ENCODE measurements at regions not wholly inside any gene's neighbourhood (a gene's known extent, or its start where the extent isn't known, plus 50 kb on each side); places are given as distances from the start of the nearest gene placed in this dataset.

DNA sequence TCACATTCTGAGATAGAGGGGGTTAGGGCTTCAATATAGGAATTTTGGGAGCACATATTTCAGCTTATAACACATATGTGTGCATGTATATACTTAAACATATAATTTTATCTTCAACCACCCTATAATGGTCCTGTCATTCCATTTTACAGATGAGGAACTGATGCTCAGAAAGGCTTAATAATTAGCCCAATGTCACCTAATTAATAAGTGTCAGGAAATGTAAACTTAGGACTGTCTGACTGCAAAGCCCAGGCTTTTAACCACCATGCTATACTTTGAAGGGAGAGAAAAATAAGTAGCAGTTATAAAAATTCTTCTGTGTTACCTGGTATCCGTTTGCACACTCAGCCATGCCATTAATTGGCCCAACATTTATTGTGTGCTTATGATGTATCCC is 172.6 kb downstream of the SKIDA1 start:
- no peak for TF ChIP-seq CTCF (IDR thresholded peaks at IDR 0.05)

- TF ChIP-seq CTCF (IDR thresholded peaks at IDR 0.05) = no peak
Measured at GRCh38 chr10:21349912-21350286, 175.6 kb downstream of the SKIDA1 start.

GRCh38 chr10:21347785-21348170 is 177.7 kb downstream of the SKIDA1 start:
- no peak for TF ChIP-seq CTCF (IDR thresholded peaks at IDR 0.05)

- no peak for TF ChIP-seq CTCF (IDR thresholded peaks at IDR 0.05)
Measured at GRCh38 chr10:21347043-21347784, 178.3 kb downstream of the SKIDA1 start.

GRCh38 chr10:21343087-21343486 is 182.4 kb downstream of the SKIDA1 start:
- no peak for TF ChIP-seq CTCF (IDR thresholded peaks at IDR 0.05)

DNA sequence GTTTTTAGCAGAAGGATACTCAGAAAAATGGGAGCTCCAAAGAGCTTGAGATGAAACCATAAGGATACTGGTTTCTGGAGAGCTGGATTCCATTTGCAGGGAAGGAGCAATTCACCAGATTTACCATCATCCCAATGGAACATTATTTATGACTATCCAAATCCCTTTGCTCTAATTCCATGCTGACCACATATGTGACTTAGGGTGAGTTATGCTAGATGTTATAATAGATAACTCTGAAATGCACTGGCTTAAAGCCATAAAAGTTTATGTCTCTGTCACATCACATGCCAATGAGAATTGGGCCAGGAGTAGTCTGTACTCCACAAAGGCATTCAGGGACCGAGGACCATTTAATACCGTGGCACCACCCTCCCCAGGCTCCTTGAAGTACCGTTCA is 185.2 kb downstream of the SKIDA1 start:
- TF ChIP-seq CTCF (IDR thresholded peaks at IDR 0.05) = no peak

DNA sequence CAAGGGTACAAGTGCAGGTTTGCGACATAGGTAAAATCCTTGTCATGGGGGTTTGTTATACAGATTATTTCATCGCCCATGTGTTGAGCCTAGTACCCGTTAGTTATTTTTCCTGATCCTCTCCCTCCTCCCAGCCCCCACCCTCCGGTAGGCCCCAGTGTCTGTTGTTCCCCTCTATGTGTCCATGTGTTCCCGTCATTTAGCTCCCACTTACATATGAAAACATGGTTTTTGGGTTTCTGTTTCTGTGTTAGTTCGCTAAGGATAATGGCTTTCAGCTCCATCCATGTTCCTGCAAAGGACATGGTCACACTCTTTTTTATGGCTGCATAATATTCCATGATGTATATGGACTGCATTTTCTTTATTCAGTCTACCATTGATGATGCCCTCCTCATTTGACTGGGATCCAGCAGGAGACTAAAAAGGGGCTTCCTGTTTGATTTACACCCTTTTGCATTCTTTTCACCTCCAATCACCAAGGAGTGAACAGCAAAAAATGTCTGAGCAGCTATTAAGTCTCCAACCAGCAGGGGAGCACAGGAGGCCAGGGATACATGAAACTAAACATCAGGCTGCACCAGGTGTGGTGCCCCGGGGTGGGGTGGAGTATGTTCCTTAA is 188.2 kb downstream of the SKIDA1 start:
- no peak for TF ChIP-seq CTCF (IDR thresholded peaks at IDR 0.05)

All from LNCAP (cell line).